Tongue (tissue), 1 donor: ENCODE measurements at regions not wholly inside any gene's neighbourhood (a gene's known extent, or its start where the extent isn't known, plus 50 kb on each side); places are given as distances from the start of the nearest gene placed in this dataset.

ENCODE experiments used
- DNase-seq: peaks from one replicate; pipeline ENCODE4 v3.0.0-alpha.2; 2015

- no peak for DNase-seq
Observed at GRCh38 chr21:21722731-21723130, 724.5 kb downstream of the NCAM2 start.

DNA sequence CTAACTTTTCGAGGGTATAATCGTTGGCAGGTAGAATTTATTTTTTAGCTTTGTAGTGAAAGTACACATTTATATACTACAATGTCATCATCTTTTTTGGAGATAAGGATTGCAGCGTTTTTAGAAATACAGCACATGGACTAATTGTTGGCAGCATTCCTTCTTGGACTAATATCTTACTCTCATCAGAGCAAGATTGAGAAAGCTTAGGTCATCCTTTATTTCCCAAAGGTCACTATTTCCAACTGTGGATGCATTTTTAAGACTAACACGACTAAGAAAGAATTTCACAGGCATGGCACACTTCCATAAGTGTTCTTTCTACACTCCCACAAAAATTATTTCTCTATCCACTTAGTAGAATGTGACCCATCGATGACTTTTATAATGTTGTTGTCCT, 732.3 kb downstream of the NCAM2 start:
- peak; percentile 2 for DNase-seq

DNA sequence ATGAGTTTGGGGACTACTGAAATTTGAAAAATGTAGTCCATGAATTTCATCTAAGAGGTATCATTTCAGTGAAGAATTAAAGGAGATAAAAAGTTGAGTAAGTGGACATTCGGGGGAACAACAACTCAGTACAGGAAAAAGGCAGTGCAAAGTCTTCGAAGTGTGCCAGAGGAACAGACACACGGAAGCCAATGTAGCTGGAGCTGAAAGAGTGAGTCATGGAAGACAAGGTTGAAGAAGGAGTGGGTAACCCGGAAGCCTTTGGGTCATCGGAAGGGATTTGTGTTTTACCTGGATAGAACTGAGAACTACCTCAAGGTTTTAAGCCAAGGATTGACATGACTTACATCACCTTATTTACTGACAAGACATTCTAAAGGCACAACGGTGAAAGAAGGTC, 733.4 kb downstream of the NCAM2 start:
- DNase-seq, result no peak

DNA sequence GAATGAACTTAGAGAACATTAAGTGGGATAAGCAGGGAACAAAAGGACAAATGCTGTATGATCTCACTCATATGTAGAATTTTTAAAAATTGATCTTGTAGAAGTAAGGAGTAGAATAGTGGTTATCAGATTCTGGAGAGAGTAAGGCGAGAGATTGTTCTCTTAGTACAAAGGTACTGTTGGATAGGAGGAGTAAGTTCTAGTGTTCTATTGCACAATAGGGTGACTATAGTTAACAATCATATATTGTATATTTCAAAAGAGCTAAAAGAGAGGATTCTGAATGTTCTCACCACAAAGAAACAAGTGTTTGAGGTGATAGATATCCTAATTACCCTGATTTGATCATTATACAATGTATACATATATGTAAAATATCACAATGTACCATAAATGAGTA, 735.9 kb downstream of the NCAM2 start:
- DNase-seq, result no peak

- DNase-seq, result no peak
Observed at GRCh38 chr21:21737186-21737585, 739.0 kb downstream of the NCAM2 start.

- no peak for DNase-seq
Observed at GRCh38 chr21:21740207-21740606, 742.0 kb downstream of the NCAM2 start.

DNA sequence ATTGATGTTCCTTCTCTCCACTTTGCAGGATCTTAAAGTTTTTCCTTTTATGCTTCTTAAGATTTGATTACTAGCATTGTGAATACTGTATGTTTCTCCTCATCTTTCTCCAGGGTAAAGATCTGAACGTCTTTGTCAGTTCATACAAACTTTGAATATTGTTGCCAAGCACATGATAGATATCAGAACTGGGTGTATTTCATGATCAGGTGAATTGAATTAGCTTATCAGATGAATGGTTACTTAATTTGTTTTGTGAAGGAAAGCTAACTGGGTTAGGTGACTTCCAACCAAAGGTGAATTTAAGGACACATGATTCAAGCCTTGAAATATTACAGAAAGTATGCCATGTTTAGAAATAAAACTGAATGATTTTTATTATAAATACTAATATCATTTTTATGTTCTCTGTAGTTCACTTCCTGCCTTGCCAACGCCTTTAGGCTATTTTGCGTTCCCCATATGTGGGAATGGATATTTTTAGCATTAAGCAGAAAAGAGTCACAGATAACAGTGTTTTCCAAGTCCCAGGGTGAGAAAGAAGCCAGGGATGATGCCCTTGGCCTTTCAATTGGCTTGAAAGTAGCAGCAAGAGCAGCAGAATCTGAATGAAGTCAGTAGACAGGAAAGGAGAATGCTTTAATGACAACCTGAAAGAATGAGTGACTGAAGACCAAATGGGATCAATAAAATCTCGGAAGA, 752.1 kb downstream of the NCAM2 start:
- no peak for DNase-seq

- DNase-seq, result no peak
Observed at GRCh38 chr21:21751286-21751685, 753.1 kb downstream of the NCAM2 start.

DNA sequence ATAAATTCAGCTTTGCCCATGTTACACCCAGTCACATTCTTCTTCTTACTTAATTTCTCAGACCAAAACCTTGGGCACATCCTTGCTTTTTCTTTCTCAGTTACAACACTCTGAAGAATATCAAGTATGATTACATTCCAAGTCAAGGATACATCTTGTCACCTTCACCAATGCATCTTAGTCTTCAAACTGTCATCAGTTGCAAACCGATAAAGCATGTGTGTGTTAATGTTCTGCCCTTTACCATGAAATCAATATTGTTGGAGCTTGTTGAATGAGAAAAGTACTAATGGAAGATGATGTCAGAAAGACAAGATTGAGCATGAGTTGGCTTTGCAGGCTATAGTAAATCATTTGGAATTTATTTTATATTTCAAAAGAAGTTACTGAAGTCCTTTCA, 764.6 kb downstream of the NCAM2 start:
- DNase-seq, result no peak

GRCh38 chr21:21764281-21764680, 766.1 kb downstream of the NCAM2 start:
- DNase-seq, result no peak

DNA sequence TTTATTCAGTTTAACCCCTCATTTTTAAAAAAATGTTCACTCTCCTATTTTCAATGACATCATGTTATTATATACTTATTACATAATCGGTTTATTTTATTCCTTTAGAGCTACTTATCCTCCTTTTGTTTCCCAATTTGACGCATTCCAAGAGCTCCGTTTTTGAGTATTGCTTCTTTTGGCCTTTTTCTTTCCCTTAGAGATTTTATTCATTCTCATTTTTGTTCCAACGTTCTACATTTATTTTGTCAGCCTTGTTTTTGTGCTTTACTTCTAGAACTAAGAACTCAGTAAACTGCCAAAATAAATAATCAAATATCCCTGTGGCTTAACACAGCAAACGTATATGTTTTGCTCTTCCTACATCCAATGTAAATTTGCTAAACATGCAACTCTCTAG, 769.1 kb downstream of the NCAM2 start:
- DNase-seq, result peak; percentile 6

DNA sequence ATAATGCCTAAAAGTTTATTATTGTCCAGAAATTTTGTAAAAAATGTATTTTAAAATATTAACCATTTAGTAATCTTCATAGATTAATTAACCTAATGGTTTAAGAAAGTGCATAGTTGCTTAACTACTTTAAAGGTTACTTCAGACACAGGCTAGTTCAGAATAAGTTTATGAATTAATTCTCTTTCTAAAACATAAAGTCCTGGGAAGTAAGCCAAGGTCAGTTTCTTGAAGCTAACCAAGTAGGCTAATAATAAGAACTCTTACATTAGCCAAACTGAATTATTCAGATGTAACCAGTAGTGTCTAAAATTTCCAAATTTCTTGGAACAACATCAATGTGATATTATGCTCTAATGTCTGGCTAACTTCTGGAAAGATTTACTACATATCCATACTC, 790.4 kb downstream of the NCAM2 start:
- DNase-seq, result no peak

- DNase-seq, result no peak
Observed at GRCh38 chr21:21801921-21802320, 803.7 kb downstream of the NCAM2 start.

- peak; percentile 2 for DNase-seq
Observed at GRCh38 chr21:21806711-21807597, 808.7 kb downstream of the NCAM2 start.

DNA sequence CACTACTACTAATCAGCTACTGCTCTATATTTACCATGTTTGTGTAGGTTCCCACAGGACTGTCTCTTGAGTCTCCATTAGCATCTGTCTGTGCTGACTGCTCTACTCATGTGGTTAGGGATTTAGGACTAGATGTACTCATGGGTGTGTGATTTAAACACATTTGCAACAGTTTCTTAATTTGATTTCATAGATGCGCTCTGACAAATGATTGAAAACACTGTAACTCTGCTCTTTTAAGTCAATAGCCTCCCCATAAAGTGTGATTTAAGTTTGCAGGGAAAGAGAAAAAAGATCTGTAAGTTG, 809.3 kb downstream of the NCAM2 start:
- peak; percentile 7 for DNase-seq

GRCh38 chr21:21813289-21813688, 815.1 kb downstream of the NCAM2 start:
- DNase-seq, result no peak

DNA sequence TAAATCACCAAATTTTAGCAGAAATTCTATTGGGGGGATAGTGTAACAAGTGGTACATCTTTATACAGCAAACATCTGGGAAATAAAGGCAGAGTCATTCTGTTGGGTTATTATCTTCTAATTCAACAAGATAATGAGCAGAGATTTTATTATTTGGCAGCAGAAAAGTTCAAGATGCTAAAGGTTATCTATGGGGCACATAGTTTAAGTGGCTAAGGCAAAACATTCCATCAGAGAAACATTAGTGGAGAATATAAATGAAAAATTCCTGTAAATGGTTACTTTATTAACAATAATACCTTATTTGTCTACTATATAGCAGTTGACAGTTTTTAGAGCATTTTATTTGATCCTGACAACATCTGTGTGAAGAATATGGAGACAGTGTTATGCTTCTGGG, 815.7 kb downstream of the NCAM2 start:
- no peak for DNase-seq

GRCh38 chr21:21816778-21817177, 818.6 kb downstream of the NCAM2 start:
- DNase-seq, result no peak

GRCh38 chr21:21818898-21819297, 820.7 kb downstream of the NCAM2 start:
- no peak for DNase-seq

- DNase-seq, result no peak
Observed at GRCh38 chr21:21828130-21828529, 829.9 kb downstream of the NCAM2 start.

GRCh38 chr21:21831036-21831435, 832.8 kb downstream of the NCAM2 start:
- no peak for DNase-seq

GRCh38 chr21:21845901-21846300, 847.7 kb downstream of the NCAM2 start:
- DNase-seq, result no peak

DNA sequence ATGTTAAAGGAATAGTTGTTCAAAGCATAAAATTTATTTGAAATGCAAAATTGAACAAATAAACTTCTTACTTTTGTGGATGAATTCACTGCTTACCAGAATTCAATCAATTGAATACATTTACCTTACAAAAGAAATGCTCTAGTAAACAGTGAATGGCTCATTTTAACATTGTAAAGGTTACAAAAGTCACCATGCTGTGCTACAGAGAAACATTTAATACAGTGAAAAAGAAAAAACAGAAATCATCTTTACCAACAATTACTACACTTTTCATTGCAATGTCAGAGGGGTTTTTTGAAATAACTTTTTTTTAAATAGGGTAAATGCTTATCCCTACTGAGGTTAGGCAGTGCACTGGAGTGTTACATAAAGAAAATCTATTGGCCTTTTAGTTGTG, 853.0 kb downstream of the NCAM2 start:
- DNase-seq, result no peak

DNA sequence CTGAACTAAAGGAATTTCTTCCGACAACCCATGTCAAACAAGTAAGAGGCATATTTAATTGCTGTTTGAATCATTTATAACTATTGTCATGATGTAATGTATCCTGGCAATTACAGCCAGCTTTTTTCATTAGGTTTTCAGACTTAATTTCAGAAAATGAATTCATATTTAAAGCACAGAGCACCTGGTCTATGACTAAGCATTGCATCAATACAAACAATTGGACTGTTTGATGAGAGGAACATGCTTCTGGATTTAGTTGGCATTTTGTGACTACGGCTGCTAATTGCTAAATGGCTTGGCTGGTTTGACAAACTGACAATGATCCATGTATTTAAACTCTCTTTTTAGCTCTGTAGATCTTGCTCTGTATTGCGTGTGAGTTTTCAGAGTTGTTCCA, 853.4 kb downstream of the NCAM2 start:
- DNase-seq, result peak; percentile 6
